ENCODE measurements at regions not wholly inside any gene's neighbourhood (a gene's known extent, or its start where the extent isn't known, plus 50 kb on each side); places are given as distances from the start of the nearest gene placed in this dataset.

- H3K36me3 ChIP-seq (ENCODE audit: insufficient read depth), result no peaks in the 10 kb centered on the region
- H3K4me1 ChIP-seq (ENCODE audit: low read depth, poor library complexity, severe bottlenecking), result no peaks in the 10 kb centered on the region
- no peak overlapping the region for H3K4me3 ChIP-seq (IDR thresholded peaks at IDR 0.05; ENCODE audit: insufficient read depth, low read depth, low read length)
- H3K4me2 ChIP-seq, result no peak overlapping the region
- no peaks in the 10 kb centered on the region for H3K27me3 ChIP-seq (ENCODE audit: insufficient read depth, low read depth)
- no peak overlapping the region for H3K9ac ChIP-seq
- no peak overlapping the region for H3K27ac ChIP-seq
- no peak overlapping the region for H2AFZ ChIP-seq (ENCODE audit: low read depth)
- no peaks in the 10 kb centered on the region for H4K20me1 ChIP-seq (ENCODE audit: insufficient read depth)
- H3K79me2 ChIP-seq (ENCODE audit: insufficient read depth, low read depth), result no peaks in the 10 kb centered on the region
- no peak for TF ChIP-seq CTCF (conservative IDR thresholded peaks at IDR 0.05; ENCODE audit: low read depth, low read length)
These were observed 255.8 kb downstream of the MFSD1 start for GRCh38 chr3:159057621-159058020.

- no peak overlapping the region for H3K9ac ChIP-seq
- H3K4me3 ChIP-seq (IDR thresholded peaks at IDR 0.05; ENCODE audit: insufficient read depth, low read depth, low read length), result no peak overlapping the region
- H3K4me1 ChIP-seq (ENCODE audit: low read depth, poor library complexity, severe bottlenecking), result no peaks in the 10 kb centered on the region
- no peak overlapping the region for H2AFZ ChIP-seq (ENCODE audit: low read depth)
- H3K36me3 ChIP-seq (ENCODE audit: insufficient read depth), result no peaks in the 10 kb centered on the region
- no peak overlapping the region for H3K4me2 ChIP-seq
- H4K20me1 ChIP-seq (ENCODE audit: insufficient read depth), result no peaks in the 10 kb centered on the region
- H3K79me2 ChIP-seq (ENCODE audit: insufficient read depth, low read depth), result no peaks in the 10 kb centered on the region
- no peak overlapping the region for H3K27ac ChIP-seq
- TF ChIP-seq CTCF (conservative IDR thresholded peaks at IDR 0.05; ENCODE audit: low read depth, low read length), result no peak
- H3K27me3 ChIP-seq (ENCODE audit: insufficient read depth, low read depth), result no peaks in the 10 kb centered on the region
These were observed 257.0 kb downstream of the MFSD1 start for GRCh38 chr3:159058859-159059258.

- Histone ChIP-seq H3K27me3 (ENCODE audit: insufficient read depth, low read depth) (no peaks in the 10 kb centered on the region), H3K4me1 (ENCODE audit: low read depth, poor library complexity, severe bottlenecking) (no peaks in the 10 kb centered on the region), H3K27ac (no peak overlapping the region), H2AFZ (ENCODE audit: low read depth) (no peak overlapping the region), H3K4me2 (no peak overlapping the region), H4K20me1 (ENCODE audit: insufficient read depth) (no peaks in the 10 kb centered on the region), H3K36me3 (ENCODE audit: insufficient read depth) (no peaks in the 10 kb centered on the region), H3K79me2 (ENCODE audit: insufficient read depth, low read depth) (no peaks in the 10 kb centered on the region), H3K9ac (no peak overlapping the region), H3K4me3 (IDR thresholded peaks at IDR 0.05; ENCODE audit: insufficient read depth, low read depth, low read length) (no peak overlapping the region)
- TF ChIP-seq CTCF (conservative IDR thresholded peaks at IDR 0.05; ENCODE audit: low read depth, low read length), result no peak
These were observed 257.5 kb downstream of the MFSD1 start for GRCh38 chr3:159059395-159059794.

GRCh38 chr3:159062734-159063410, 261.0 kb downstream of the MFSD1 start:
- Histone ChIP-seq H3K4me3 (IDR thresholded peaks at IDR 0.05; ENCODE audit: insufficient read depth, low read depth, low read length) (no peak overlapping the region), H3K79me2 (ENCODE audit: insufficient read depth, low read depth) (no peaks in the 10 kb centered on the region), H4K20me1 (ENCODE audit: insufficient read depth) (no peaks in the 10 kb centered on the region), H2AFZ (ENCODE audit: low read depth) (no peak overlapping the region), H3K4me1 (ENCODE audit: low read depth, poor library complexity, severe bottlenecking) (no peaks in the 10 kb centered on the region), H3K9ac (no peak overlapping the region), H3K27ac (no peak overlapping the region), H3K36me3 (ENCODE audit: insufficient read depth) (no peaks in the 10 kb centered on the region), H3K27me3 (ENCODE audit: insufficient read depth, low read depth) (no peaks in the 10 kb centered on the region), H3K4me2 (no peak overlapping the region)
- no peak for TF ChIP-seq CTCF (conservative IDR thresholded peaks at IDR 0.05; ENCODE audit: low read depth, low read length)

All from KMS-11 (cell line).